K562 (cell line): ENCODE measurements at regions not wholly inside any gene's neighbourhood (a gene's known extent, or its start where the extent isn't known, plus 50 kb on each side); places are given as distances from the start of the nearest gene placed in this dataset.

Experiments used
- ATAC-seq: fragments of 200-7000 bp; cut with Tn5 transposase; 3 replicates; pipeline ENCODE4 v1.9.1; 2020; ENCODE audit warnings: moderate library complexity
- BruUV-seq: library from RNA; stranded (reverse); fragments of 400-500 nt; replicated peaks from 2 replicates; lab custom pipeline; 2021; lab: Mats Ljungman, UMichigan
- CTCF ChIA-PET: fragments of 300-600 bp; formaldehyde crosslinking; extraction: SDS; loops from one replicate; lab custom pipeline; 2021; ENCODE audit warnings: low intra/inter-chr PET ratio; lab: Yijun Ruan, JAX
- POLR2A ChIA-PET: fragments of 300-600, 350-650 bp; sonication (Branson Sonifier 250); formaldehyde crosslinking; extraction: SDS; loops from one replicate; lab custom pipeline; 2021; ENCODE audit warnings: antibody characterized with exemption, inconsistent platforms; lab: Yijun Ruan, JAX
- DNase-seq, 4 experiments: peaks; one replicate each; pipeline versions ENCODE4 v3.0.0 to v3.0.0-alpha.2; 2011 to 2018; ENCODE audit warnings: low spot score in 3 of 4, mixed read lengths in 3 of 4; ENCODE audit errors: extremely low read depth in 1 of 4
- FAIRE-seq: peaks from 2 replicates; lab custom pipeline; 2011; peaks lifted over from hg19 to GRCh38; lab: Jason Lieb, UNC
- H2AFZ ChIP-seq: 2 replicates; pipeline ENCODE4 v1.6.0; 2011; ENCODE audit warnings: low read depth, low read length, control low read depth, inconsistent platforms
- H3K27ac ChIP-seq: fragments of 200-600 bp; 3 replicates; pipeline ENCODE4 v1.8.0; 2011; ENCODE audit warnings: low read depth, mild to moderate bottlenecking, control low read depth, inconsistent platforms, low read length, moderate library complexity, mixed read lengths; ENCODE audit errors: extremely low read depth
- H3K27me3 ChIP-seq, 2 experiments: fragments of 300-600 bp in 1 of 2; 2 replicates in 1 of 2; 3 replicates in 1 of 2; pipeline versions ENCODE4 v1.6.0 to v1.8.0; 2011; ENCODE audit warnings: inconsistent platforms in 2 of 2, low read length in 2 of 2, mild to moderate bottlenecking in 1 of 2, mixed read lengths in 1 of 2, moderate library complexity in 1 of 2; ENCODE audit not compliant: control insufficient read depth in 2 of 2, insufficient read depth in 2 of 2
- H3K36me3 ChIP-seq: fragments of 300-600 bp; 3 replicates; pipeline ENCODE4 v1.8.0; 2011; ENCODE audit warnings: mild to moderate bottlenecking, low read length, inconsistent platforms; ENCODE audit not compliant: control insufficient read depth, insufficient read depth
- H3K4me1 ChIP-seq, 2 experiments: fragments of 200-600 bp in 1 of 2; replicated peaks in 1 of 2; 2 replicates in 1 of 2; 3 replicates in 1 of 2; pipeline versions ENCODE4 v1.5.1 to v1.8.0; 2011; ENCODE audit warnings: inconsistent platforms in 2 of 2, low read length in 2 of 2, mild to moderate bottlenecking in 1 of 2, mixed read lengths in 1 of 2, moderate library complexity in 1 of 2; ENCODE audit not compliant: control insufficient read depth in 2 of 2, insufficient read depth in 2 of 2
- H3K4me2 ChIP-seq: 2 replicates; pipeline ENCODE4 v1.6.1; 2011; ENCODE audit warnings: low read length, control low read depth, inconsistent platforms, mixed read lengths; ENCODE audit not compliant: insufficient read depth
- H3K4me3 ChIP-seq: fragments of 200-600 bp; sonication (generic), shearing (Covaris generic); 2 replicates; pipeline ENCODE4 v1.5.1; 2016; ENCODE audit warnings: control low read depth, inconsistent platforms
- H3K79me2 ChIP-seq: fragments of 200-600 bp; 3 replicates; pipeline ENCODE4 v1.8.0; 2011; ENCODE audit warnings: low read length, inconsistent platforms; ENCODE audit not compliant: control insufficient read depth, insufficient read depth
- H3K9ac ChIP-seq, 2 experiments: 2 replicates each; pipeline versions ENCODE4 v1.6.0 to v1.6.1; 2011; ENCODE audit warnings: low read depth in 2 of 2, low read length in 2 of 2, control low read depth in 1 of 2, inconsistent platforms in 1 of 2, mild to moderate bottlenecking in 1 of 2, mixed read lengths in 1 of 2; ENCODE audit not compliant: insufficient read depth in 1 of 2
- H3K9me1 ChIP-seq: one replicate; pipeline ENCODE4 v1.6.0; 2011; ENCODE audit warnings: inconsistent platforms, mild to moderate bottlenecking, low read length, moderate library complexity; ENCODE audit not compliant: control insufficient read depth, insufficient read depth
- H3K9me3 ChIP-seq: replicated peaks from 2 replicates; pipeline ENCODE4 v1.5.1; 2011; ENCODE audit warnings: low read depth, low read length, inconsistent platforms; ENCODE audit not compliant: control insufficient read depth, insufficient read depth
- H4K20me1 ChIP-seq: replicated peaks from 2 replicates; pipeline ENCODE4 v1.6.1; 2011; ENCODE audit warnings: low read length, inconsistent platforms, mixed read lengths; ENCODE audit not compliant: control insufficient read depth, insufficient read depth
- BRF1 ChIP-seq: IDR thresholded peaks from 3 replicates; pipeline ENCODE4 v1.6.1; 2011; ENCODE audit warnings: borderline replicate concordance, mild to moderate bottlenecking; ENCODE audit not compliant: insufficient read length; ENCODE audit errors: extremely low read depth
- C11orf30 ChIP-seq: fragments of 450-650 bp; IDR thresholded peaks from 2 replicates; pipeline ENCODE4 v1.6.1; 2016; ENCODE audit warnings: low read depth, mild to moderate bottlenecking
- ERF ChIP-seq: fragments of 450-650 bp; formaldehyde crosslinking; IDR thresholded peaks from 2 replicates; pipeline ENCODE4 v1.4.0; 2020; ENCODE audit warnings: mild to moderate bottlenecking, mixed read lengths
- MAFF ChIP-seq: IDR thresholded peaks from 2 replicates; pipeline ENCODE4 v1.6.1; 2012; ENCODE audit warnings: low read length, improper control_type of control experiment
- PPARD ChIP-seq: fragments of 250-450 bp; sonication (Bioruptor Pico); IDR thresholded peaks from 2 replicates; pipeline ENCODE4 v1.8.0; 2022; ENCODE audit warnings: inconsistent platforms, mild to moderate bottlenecking, moderate library complexity
- PRDM10 ChIP-seq: fragments of 450-650 bp; IDR thresholded peaks from 2 replicates; pipeline ENCODE4 v1.6.1; 2018; ENCODE audit not compliant: partially characterized antibody
- WHSC1 ChIP-seq: IDR thresholded peaks from one replicate; pipeline ENCODE4 v1.6.1; 2012; ENCODE audit warnings: low read length, control low read depth, inconsistent platforms
- WGBS: fragments of 100-300 bp; shearing (Covaris generic); methylation state at CpG from one replicate; pipeline ENCODE4 v1.1.6; 2016; ENCODE audit warnings: low coverage, mixed read lengths; ENCODE audit not compliant: insufficient coverage; ENCODE audit errors: missing lambda C conversion rate; 5-methylcytosine and 5-hydroxymethylcytosine counted together
- in situ Hi-C: fragments of 300-500 bp; cut with MboI; formaldehyde crosslinking; loops from 4 replicates; pipeline ENCODE4 v1.15.0; 2018; ENCODE audit warnings: inconsistent platforms, mixed read lengths
- intact Hi-C: fragments of 100-400 bp; cut with micrococcal nuclease; formaldehyde crosslinking; loops from 2 replicates; pipeline ENCODE4 v1.14.2; 2022

DNA sequence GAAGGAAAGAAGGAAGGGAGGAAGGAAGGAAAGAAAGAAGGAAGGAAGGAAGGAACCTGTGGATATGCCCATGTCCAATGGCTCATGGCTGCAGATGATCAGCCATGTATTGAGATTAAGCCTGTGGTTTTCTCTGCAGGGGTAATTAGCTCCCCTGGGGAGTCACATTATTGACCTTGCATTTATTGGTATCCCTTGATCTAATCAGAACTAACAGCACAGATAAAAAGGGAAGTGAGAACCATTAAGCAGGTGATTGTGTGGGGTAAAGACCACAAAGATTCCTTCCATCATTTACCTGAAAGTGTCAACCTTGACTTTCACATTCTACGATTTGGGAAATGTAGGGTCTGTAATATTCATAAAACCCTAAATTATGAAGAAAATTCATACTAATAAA, 390.7 kb downstream of the BRINP2 start (continued):
- TF ChIP-seq PRDM10 (no peak), WHSC1 (no peak), PPARD (CRISPR knock-in tag) (no peak), BRF1 (no peak), C11orf30 (no peak)

- no peak overlapping the region for H3K27ac ChIP-seq
- WGBS: 0% methylated on average over 1 of the region's 1 CpG
- H3K9ac ChIP-seq: no peak overlapping the region
- FAIRE-seq (no peak), ATAC-seq (no peak), DNase-seq (no peak)
- no peak overlapping the region for H3K4me2 ChIP-seq
- BruUV-seq: no TSS peak
- no peaks in the 10 kb centered on the region for H3K27me3 ChIP-seq
- no peaks in the 10 kb centered on the region for H4K20me1 ChIP-seq
- ChIA-PET POLR2A (no interaction called here), CTCF (no interaction called here)
- in situ Hi-C loops: no loop called here
- no peaks in the 10 kb centered on the region for H3K36me3 ChIP-seq
- H3K9me3 ChIP-seq: peaks cover 2% of the 10 kb centered on the region; the same call in 1 of the 2 replicates
- no peak overlapping the region for H2AFZ ChIP-seq
- intact Hi-C loops: no loop called here
- H3K79me2 ChIP-seq: no peaks in the 10 kb centered on the region
- no peaks in the 10 kb centered on the region for H3K9me1 ChIP-seq
- no peak overlapping the region for H3K4me3 ChIP-seq
- H3K4me1 ChIP-seq: no peaks in the 10 kb centered on the region
- TF ChIP-seq ERF (no peak), MAFF (peak; percentile 8; the same call in 1 of the 2 replicates)
These were observed 387.6 kb downstream of the BRINP2 start for GRCh38 chr1:177558372-177558771.
